ENCODE measurements at regions not wholly inside any gene's neighbourhood (a gene's known extent, or its start where the extent isn't known, plus 50 kb on each side); places are given as distances from the start of the nearest gene placed in this dataset.
"Not testable (repeated sequence)": the region's sequence is repeated elsewhere in the genome, so short reads cannot be mapped to it uniquely, and the experiment has no call there.

DNA sequence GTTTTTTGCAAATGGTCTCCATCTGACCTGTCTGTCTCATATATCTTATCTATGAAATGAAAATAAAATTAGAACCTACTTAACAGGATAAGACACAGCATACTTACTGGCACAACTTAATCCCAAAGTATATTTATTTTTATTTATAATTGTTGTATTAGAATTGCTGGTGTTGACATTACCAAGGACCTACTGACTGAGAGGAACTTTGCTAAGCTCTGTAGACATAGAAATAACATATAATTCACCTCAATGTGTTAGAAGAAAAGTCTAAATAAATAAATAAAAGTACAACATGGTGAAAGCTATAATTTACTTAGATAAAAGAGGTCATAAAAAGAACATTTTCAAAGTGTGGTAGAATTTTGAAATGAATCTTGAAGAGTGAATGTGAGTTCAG is 1650.5 kb upstream of the NUDT12 start:
- intact Hi-C loops (cut with DNase I), result no loop called here
- no peak for ATAC-seq (ENCODE audit: poor library complexity)
- no peak for DNase-seq

DNA sequence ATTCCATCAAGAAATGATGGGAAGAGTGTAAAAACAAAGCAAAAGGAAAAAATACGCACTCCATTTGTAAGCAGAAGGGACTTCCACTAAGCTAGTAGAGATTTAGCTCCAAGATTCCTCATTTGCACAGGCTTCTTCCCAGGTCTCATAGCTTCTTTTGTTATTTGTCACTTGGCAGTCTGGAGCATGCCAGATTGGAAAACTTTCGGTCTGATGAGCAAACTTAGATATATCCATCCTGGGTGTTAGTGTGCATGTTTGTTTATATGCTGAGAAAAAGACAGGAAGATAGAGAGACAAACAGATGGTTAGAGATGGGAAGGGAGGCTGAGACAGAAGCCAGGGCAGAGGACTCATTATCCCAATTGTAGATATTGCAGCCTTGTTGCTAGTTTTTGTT is 1644.5 kb upstream of the NUDT12 start:
- intact Hi-C loops (cut with DNase I), result no loop called here
- no peak for ATAC-seq (ENCODE audit: poor library complexity)

DNA sequence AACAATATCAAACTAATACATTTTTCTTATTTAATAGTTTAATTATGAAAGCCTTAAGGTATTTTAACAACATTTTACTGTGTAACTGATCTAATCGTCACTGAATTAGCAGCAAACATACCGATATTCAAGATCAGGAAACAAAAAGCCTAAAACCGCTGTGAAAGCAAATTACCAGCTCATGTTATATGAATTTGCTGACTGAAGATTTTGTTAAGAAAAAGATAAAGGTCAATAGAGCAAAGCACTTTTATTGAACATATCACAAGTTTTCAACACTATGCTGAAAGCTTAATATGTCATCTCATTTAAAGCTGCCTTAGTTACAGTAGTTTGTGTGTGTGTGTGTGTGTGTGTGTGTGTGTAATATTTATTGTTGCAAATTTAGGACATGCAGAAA is 1634.9 kb upstream of the NUDT12 start:
- intact Hi-C loops (cut with DNase I), result no loop called here
- ATAC-seq (ENCODE audit: poor library complexity) (no peak), DNase-seq (no peak)

More for the DNA sequence above, 1644.5 kb upstream of the NUDT12 start:
- no peak for DNase-seq

- ATAC-seq (ENCODE audit: poor library complexity) (no peak), DNase-seq (no peak)
- intact Hi-C loops (cut with DNase I), result no loop called here
Observed at GRCh38 chr5:105195765-105196164, 1633.2 kb upstream of the NUDT12 start.

GRCh38 chr5:105172918-105173317 is 1610.3 kb upstream of the NUDT12 start:
- DNase-seq, result no peak
- intact Hi-C loops (cut with DNase I), result no loop called here
- ATAC-seq (ENCODE audit: poor library complexity), result no peak

DNA sequence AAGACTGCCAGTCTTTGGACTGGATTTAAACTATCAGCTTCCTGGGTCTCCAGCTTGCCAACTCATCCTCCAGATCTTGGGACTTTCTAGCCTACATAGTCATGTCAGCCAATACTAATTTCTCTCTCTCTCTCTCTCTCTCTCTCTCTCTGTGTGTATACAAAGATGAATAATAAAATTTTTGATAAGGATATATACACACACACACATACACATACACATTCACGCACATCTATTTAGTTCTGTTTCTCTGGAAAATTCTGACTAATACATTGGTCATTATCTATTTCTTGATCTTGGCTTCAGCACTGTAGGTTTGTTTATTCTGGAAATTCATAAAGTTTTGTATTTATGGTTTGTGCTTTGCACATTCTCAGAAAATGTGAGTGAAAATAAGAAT is 1606.2 kb upstream of the NUDT12 start:
- intact Hi-C loops (cut with DNase I), result no loop called here
- ATAC-seq (ENCODE audit: poor library complexity) (no peak), DNase-seq (no peak)

- DNase-seq, result no peak
- intact Hi-C loops (cut with DNase I), result no loop called here
- no peak for ATAC-seq (ENCODE audit: poor library complexity)
Observed at GRCh38 chr5:105167092-105167491, 1604.5 kb upstream of the NUDT12 start.

DNA sequence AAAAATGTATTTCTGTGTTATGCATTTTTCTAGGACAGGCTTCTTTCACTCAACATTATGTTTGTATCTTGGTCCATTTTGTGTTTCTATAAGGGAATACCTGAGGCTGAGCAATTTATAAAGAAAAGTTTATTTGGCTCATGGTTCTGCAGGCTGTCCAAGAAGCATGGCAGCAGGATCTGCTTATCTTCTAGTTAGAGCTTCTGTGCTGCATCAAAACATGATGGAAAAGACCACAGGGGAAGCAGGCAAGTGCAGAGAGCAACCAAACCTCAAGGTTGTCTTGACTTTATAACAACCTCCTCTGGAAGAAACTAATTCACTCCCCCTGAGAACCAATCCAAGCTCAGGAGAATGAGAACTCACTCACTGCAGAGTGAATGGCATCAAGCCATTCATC is 1601.0 kb upstream of the NUDT12 start:
- ATAC-seq (ENCODE audit: poor library complexity) (no peak), DNase-seq (no peak)
- intact Hi-C loops (cut with DNase I), result no loop called here

GRCh38 chr5:105162557-105162956 is 1600.0 kb upstream of the NUDT12 start:
- intact Hi-C loops (cut with DNase I), result not testable (repeated sequence)

DNA sequence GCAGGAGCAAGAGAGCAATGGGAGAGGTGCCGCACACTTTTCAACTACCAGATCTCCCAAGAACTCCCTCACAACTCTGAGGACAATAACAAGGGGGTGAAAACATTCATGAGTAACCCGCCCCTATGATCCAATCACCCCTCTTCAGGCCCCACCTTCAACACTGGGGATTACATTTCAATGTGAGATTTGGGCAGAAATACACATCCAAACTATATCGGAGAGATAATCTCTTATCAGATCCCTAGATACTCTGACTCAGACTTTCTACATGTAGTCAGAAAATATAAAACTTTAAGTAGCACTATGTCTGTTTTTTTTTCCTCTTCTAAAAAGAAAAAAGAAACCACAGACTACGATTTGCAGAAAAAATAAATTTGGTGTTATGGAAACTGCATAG is 1595.9 kb upstream of the NUDT12 start:
- intact Hi-C loops (cut with DNase I), result no loop called here
- DNase-seq (no peak), ATAC-seq (ENCODE audit: poor library complexity) (no peak)

More at GRCh38 chr5:105162557-105162956, 1600.0 kb upstream of the NUDT12 start:
- not testable (repeated sequence) for DNase-seq; ATAC-seq (ENCODE audit: poor library complexity)

DNA sequence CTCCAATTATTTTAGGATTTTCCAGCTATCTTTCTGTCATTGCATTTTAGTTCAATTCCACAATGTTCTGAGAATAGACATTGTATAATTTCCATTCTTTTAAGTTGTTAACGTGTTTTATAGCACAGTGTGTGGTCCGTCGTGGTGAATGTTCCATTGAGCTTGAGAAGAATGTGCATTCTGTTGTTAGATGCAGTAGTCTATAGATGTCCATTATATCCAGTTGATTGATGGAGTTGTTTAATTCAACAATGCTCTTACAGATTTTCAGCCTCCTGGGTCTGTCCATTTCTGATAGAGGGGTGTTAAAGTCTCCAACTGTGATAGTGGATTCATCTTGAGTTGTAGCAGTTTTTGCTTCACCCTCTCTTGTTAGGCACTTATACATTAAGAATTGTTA is 1587.7 kb upstream of the NUDT12 start:
- intact Hi-C loops (cut with DNase I), result no loop called here
- DNase-seq (no peak), ATAC-seq (ENCODE audit: poor library complexity) (no peak)

GRCh38 chr5:105146867-105147266 is 1584.3 kb upstream of the NUDT12 start:
- intact Hi-C loops (cut with DNase I), result no loop called here
- ATAC-seq (ENCODE audit: poor library complexity), result no peak

DNA sequence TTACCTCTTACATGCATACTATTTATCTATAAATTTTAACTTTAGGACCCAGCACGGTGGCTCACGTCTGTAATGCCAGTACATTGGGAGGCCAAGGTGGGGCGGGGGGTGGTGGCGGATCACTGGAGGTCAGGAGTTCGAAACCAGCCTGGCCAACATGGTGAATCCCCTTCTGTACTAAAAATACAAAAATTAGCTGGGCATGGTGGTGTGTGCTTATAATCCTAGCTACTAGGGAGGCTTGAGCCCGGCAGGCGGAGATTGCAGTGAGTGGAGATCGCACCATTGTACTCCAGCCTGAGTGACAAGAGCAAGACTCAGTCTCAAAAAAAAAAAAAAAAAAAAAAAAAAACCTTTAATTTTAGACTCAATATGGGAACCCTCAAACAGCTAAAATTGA is 1582.6 kb upstream of the NUDT12 start:
- ATAC-seq (ENCODE audit: poor library complexity) (no peak), DNase-seq (no peak)
- intact Hi-C loops (cut with DNase I), result no loop called here

More at GRCh38 chr5:105146867-105147266, 1584.3 kb upstream of the NUDT12 start:
- no peak for DNase-seq

DNA sequence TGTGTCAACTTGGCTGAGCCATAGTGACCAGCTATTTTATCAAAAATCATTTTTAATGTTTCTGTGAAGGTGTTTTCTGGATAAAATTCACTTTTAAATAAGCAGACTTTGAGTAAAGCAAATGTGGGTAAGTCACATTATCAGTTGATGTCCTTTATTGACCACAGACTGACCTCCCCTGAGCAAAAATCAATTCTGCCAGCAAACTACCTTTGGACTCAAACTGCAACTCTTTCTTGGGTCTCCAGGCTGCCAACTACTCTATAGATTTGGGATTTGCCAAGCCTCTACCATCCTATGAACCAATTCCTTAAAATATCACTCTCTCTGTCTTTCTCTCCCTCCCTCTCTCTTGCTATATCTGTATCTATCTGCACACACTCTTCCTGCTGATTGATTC is 1571.7 kb upstream of the NUDT12 start:
- intact Hi-C loops (cut with DNase I), result no loop called here
- DNase-seq (no peak), ATAC-seq (ENCODE audit: poor library complexity) (no peak)

DNA sequence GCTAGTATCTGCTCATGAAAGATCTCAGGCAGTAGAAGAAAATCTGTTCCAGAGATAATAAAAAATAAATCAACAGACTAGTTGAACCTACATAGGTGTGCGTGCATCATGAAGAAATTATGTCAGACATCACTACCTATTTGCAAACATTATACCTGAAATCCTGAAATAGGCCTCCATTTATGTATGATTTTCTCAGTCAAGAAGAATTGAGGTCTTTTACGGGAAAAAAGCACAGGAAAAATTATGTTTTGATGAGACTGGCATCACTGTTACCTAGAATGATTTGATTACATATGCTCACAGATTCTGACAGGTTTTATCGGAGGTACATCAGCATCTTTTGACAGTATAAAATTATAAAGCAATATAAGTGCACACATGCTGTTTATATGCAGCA is 1570.5 kb upstream of the NUDT12 start:
- ATAC-seq (ENCODE audit: poor library complexity) (no peak), DNase-seq (no peak)
- intact Hi-C loops (cut with DNase I), result no loop called here

- intact Hi-C loops (cut with DNase I), result no loop called here
- ATAC-seq (ENCODE audit: poor library complexity), result no peak
- DNase-seq, result no peak
Observed at GRCh38 chr5:105132581-105132980, 1570.0 kb upstream of the NUDT12 start.

GRCh38 chr5:105131045-105131444 is 1568.5 kb upstream of the NUDT12 start:
- ATAC-seq (ENCODE audit: poor library complexity) (no peak), DNase-seq (no peak)
- intact Hi-C loops (cut with DNase I), result no loop called here

DNA sequence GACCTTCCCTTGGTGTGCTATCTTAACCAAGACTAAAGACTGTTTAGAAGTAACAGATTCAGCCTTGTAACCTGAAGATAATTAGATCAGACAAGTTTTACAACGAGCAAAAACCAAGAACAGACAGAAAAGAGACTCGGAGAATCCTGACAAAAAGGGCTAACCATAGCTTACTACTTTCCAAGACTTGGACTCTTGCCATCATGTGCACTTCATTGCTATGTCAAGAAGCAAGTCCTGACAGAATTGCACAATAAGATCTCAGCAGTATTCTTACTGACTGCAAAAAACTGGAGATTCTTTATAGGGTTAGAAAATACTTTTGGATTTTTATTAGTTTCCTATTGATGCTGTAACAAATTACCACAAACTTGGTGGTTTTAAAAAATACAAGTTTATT is 1539.0 kb upstream of the NUDT12 start:
- intact Hi-C loops (cut with DNase I), result no loop called here
- DNase-seq (no peak), ATAC-seq (ENCODE audit: poor library complexity) (no peak)

GRCh38 chr5:105088961-105089360 is 1526.4 kb upstream of the NUDT12 start:
- DNase-seq (no peak), ATAC-seq (ENCODE audit: poor library complexity) (no peak)
- intact Hi-C loops (cut with DNase I), result no loop called here

DNA sequence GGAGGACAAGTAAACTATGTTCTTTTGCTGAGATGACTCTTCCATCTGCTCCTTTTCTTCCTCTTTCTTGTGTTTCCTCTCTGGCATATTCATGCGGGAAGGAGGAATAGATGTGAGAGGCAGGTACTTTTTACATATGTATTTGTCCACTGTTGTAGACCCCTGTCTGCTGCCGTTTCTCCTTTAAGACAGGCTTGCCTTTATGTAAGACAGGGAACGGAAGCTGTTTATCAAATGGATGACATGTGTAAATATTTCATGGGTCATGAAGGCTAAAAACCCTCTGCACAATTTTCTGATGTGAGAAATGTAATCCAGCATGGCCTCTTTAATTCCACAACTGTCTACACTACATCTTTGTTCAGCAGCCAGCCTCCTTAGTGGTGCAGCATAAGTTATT is 1525.5 kb upstream of the NUDT12 start:
- intact Hi-C loops (cut with DNase I), result no loop called here
- no peak for ATAC-seq (ENCODE audit: poor library complexity)

DNA sequence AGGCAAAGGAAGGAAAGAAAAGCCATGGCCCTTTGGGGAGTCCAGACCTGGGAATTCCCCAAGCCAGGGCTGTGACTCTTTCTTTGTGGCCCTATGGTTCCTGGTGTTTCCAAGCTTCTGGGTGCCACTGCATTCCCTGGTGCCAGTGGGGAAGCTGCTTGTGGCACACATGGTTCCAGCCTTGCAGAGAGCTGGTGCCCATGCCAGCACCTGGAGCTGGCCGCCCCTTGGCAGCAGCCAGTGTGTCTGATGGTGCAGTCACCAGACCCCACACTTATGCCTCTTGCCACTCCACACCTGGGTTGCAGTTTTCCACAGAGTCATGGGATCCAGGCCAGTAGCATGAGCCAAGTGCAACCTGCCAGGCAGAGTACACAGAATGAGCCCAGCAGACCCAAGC is 1495.3 kb upstream of the NUDT12 start:
- intact Hi-C loops (cut with DNase I), result no loop called here
- ATAC-seq (ENCODE audit: poor library complexity) (no peak), DNase-seq (no peak)

More for the DNA sequence above, 1525.5 kb upstream of the NUDT12 start:
- no peak for DNase-seq

DNA sequence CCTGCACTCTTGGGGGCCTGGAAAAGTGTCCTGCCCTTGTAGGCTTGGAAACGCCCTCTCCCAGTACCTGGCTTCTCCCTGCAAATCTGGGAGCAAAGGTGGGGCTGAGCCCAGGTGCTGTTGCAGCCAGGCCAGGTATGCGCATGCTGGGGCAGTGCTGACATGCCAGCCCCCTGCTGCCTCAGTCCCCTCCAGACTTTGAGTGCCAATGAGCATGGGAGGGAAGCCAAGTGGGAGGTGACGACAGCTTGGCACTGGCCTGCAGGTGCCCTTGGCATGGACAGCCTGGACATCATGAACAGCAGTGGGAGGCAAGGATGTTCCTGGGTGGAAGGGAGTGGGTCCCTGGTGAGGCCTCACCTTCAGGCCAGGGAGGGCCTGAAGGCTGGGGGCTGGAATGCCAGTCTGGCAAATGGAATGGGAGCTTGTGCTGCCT is 1494.4 kb upstream of the NUDT12 start:
- DNase-seq, result no peak
- ATAC-seq (ENCODE audit: poor library complexity), result no peak
- intact Hi-C loops (cut with DNase I), result no loop called here

Measured in Right ventricle myocardium superior (tissue), 1 donor.